ENCODE measurements at regions not wholly inside any gene's neighbourhood (a gene's known extent, or its start where the extent isn't known, plus 50 kb on each side); places are given as distances from the start of the nearest gene placed in this dataset.
A peak's percentile ranks its signal among the peaks of the same experiment; 100 is the strongest.

DNA sequence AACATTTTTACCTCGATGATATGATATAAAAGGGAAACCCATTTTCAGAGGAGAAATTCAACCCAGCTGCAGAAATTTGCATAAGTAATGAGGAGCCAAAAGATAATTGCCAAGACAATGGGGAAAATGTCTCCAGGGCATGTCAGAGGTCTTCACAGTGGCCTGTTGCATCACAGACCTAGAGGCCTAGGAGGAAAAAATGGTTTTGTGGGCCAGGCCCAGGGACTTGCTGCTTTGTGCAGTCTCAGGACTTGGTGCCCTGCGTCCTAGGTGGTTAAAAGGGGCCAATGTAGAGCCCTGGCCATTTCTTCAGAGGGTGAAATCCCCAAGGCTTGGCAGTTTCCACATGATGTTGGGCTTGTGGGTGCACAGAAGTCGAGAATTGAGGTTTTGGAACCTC is 106.9 kb downstream of the CPXCR1 start:
- no peak overlapping the region for H3K4me3 ChIP-seq
- in situ Hi-C loops (cut with MboI), result no loop called here
- H3F3A ChIP-seq (ENCODE audit: insufficient read depth), result no peaks in the 10 kb centered on the region
- H3K4me2 ChIP-seq (ENCODE audit: unreplicated experiment), result no peak overlapping the region
- H3K27me3 ChIP-seq (replicated peaks; ENCODE audit: insufficient read depth), result no peaks in the 10 kb centered on the region
- H3K27ac ChIP-seq, result no peak overlapping the region
- TF ChIP-seq EZH2 (IDR thresholded peaks at IDR 0.05; ENCODE audit: insufficient read depth, poor library complexity, severe bottlenecking) (no peak), EZH2phosphoT487 (IDR thresholded peaks at IDR 0.05; ENCODE audit: insufficient read depth, low read depth) (no peak)
- DNase-seq, result no peak
- H3K4me1 ChIP-seq (ENCODE audit: insufficient read depth), result no peaks in the 10 kb centered on the region
- no peaks in the 10 kb centered on the region for H3K9me3 ChIP-seq (ENCODE audit: low read depth)
- H4K20me1 ChIP-seq (ENCODE audit: insufficient read depth), result no peaks in the 10 kb centered on the region
- no peaks in the 10 kb centered on the region for H3K9me2 ChIP-seq (ENCODE audit: insufficient read depth)
- H3K79me2 ChIP-seq (ENCODE audit: insufficient read depth), result no peaks in the 10 kb centered on the region
- no peak overlapping the region for H3K9ac ChIP-seq
- no peaks in the 10 kb centered on the region for H3K36me3 ChIP-seq (ENCODE audit: low read depth)
- H2AFZ ChIP-seq, result no peak overlapping the region
- WGBS, 2 experiments (ENCODE audit: low coverage in 1 of 2, low lambda C conversion rate in 2 of 2, missing lambda C conversion rate in 2 of 2), result 0 to 11% methylated on average over 3 of the region's 3 CpGs

DNA sequence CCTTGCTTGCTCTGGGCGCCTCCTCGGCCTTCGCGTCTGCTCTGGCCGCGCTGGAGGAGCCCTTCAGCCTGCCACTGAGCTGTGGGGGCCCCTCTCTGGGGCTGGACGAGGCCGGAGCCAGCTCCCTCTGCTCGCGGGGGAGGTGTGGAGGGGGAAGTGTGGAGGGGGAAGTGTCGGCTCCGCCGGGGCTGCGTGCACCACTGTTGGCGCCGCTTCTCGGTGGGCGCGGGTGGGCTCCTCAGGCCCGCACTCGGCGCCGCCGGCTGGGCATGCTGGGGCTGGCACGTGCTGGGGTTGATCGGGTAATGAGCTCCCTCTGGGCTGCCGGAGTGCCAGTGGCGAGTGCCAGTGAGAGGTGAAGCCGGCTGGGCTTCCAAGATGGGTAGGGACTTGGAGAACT is 116.7 kb downstream of the CPXCR1 start:
- Histone ChIP-seq H4K20me1 (ENCODE audit: insufficient read depth) (no peaks in the 10 kb centered on the region), H3K36me3 (ENCODE audit: low read depth) (no peaks in the 10 kb centered on the region), H3K9ac (no peak overlapping the region), H3K4me1 (ENCODE audit: insufficient read depth) (no peaks in the 10 kb centered on the region), H3K27ac (no peak overlapping the region), H3K9me3 (ENCODE audit: low read depth) (no peaks in the 10 kb centered on the region), H3K27me3 (replicated peaks; ENCODE audit: insufficient read depth) (no peaks in the 10 kb centered on the region), H3F3A (ENCODE audit: insufficient read depth) (no peaks in the 10 kb centered on the region), H3K4me2 (ENCODE audit: unreplicated experiment) (no peak overlapping the region), H3K79me2 (ENCODE audit: insufficient read depth) (no peaks in the 10 kb centered on the region), H3K4me3 (no peak overlapping the region), H3K9me2 (ENCODE audit: insufficient read depth) (no peaks in the 10 kb centered on the region), H2AFZ (no peak overlapping the region)
- in situ Hi-C loops (cut with MboI), result no loop called here
- no peak for DNase-seq
- TF ChIP-seq EZH2phosphoT487 (IDR thresholded peaks at IDR 0.05; ENCODE audit: insufficient read depth, low read depth) (no peak), EZH2 (IDR thresholded peaks at IDR 0.05; ENCODE audit: insufficient read depth, poor library complexity, severe bottlenecking) (no peak)
- 54 to 59% methylated on average over 6 to 20 of the region's 29 CpGs for WGBS, 2 experiments (ENCODE audit: low coverage in 1 of 2, low lambda C conversion rate in 2 of 2, missing lambda C conversion rate in 2 of 2)

DNA sequence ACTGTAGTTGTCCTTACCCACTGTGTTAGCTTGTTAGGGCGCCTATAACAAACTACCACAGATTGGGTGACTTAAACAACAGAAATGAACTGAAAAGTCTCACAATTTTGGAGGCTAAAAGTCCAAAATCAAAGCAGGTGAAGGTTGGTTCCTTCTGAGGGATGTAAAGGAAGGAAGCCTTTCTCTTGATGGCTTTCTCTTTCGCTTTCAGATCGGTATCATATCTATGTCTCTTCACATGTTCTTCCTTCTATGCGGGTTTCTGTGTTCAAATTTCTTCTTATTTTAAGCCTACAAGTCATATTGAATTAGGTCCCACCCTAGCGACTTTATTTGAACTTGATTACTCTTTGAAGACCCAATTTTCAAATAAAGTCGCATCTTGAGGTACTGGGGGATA is 118.6 kb downstream of the CPXCR1 start:
- H3K4me2 ChIP-seq (ENCODE audit: unreplicated experiment), result no peak overlapping the region
- H3K4me1 ChIP-seq (ENCODE audit: insufficient read depth), result no peaks in the 10 kb centered on the region
- no peaks in the 10 kb centered on the region for H3K9me3 ChIP-seq (ENCODE audit: low read depth)
- 14 to 26% methylated on average over 6 of the region's 6 CpGs for WGBS, 2 experiments (ENCODE audit: low coverage in 1 of 2, low lambda C conversion rate in 2 of 2, missing lambda C conversion rate in 2 of 2)
- H4K20me1 ChIP-seq (ENCODE audit: insufficient read depth), result no peaks in the 10 kb centered on the region
- TF ChIP-seq EZH2 (IDR thresholded peaks at IDR 0.05; ENCODE audit: insufficient read depth, poor library complexity, severe bottlenecking) (no peak), EZH2phosphoT487 (IDR thresholded peaks at IDR 0.05; ENCODE audit: insufficient read depth, low read depth) (no peak)
- H3K4me3 ChIP-seq, result no peak overlapping the region
- H3F3A ChIP-seq (ENCODE audit: insufficient read depth), result no peaks in the 10 kb centered on the region
- no peaks in the 10 kb centered on the region for H3K36me3 ChIP-seq (ENCODE audit: low read depth)
- H2AFZ ChIP-seq, result no peak overlapping the region
- no peak overlapping the region for H3K27ac ChIP-seq
- no peak for DNase-seq
- in situ Hi-C loops (cut with MboI), result no loop called here
- H3K79me2 ChIP-seq (ENCODE audit: insufficient read depth), result no peaks in the 10 kb centered on the region
- no peaks in the 10 kb centered on the region for H3K9me2 ChIP-seq (ENCODE audit: insufficient read depth)
- H3K27me3 ChIP-seq (replicated peaks; ENCODE audit: insufficient read depth), result no peaks in the 10 kb centered on the region
- no peak overlapping the region for H3K9ac ChIP-seq

DNA sequence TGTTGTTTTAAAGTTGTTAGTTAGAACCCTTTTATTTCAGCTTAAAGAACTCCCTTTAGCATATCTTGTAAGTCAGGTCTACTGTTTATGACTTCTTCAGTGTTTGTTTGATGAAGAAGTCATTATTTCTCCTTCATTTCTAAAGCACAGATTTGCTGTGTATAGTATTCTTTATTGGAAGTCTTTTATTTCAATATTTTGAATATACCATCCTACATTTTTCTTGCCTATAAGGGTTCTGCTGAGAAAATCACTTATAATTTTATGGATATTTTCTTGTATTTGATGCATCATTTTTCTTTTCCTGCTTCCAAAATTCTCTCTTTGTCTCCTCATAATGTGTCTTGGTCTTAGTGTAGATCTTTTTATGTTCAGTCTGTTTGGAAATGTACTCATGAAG is 134.5 kb downstream of the CPXCR1 start:
- H3K9ac ChIP-seq, result no peak overlapping the region
- in situ Hi-C loops (cut with MboI), result no loop called here
- TF ChIP-seq EZH2 (IDR thresholded peaks at IDR 0.05; ENCODE audit: insufficient read depth, poor library complexity, severe bottlenecking) (no peak), EZH2phosphoT487 (IDR thresholded peaks at IDR 0.05; ENCODE audit: insufficient read depth, low read depth) (no peak)
- no peaks in the 10 kb centered on the region for H3K79me2 ChIP-seq (ENCODE audit: insufficient read depth)
- H3K9me2 ChIP-seq (ENCODE audit: insufficient read depth), result no peaks in the 10 kb centered on the region
- no peak for DNase-seq
- H3F3A ChIP-seq (ENCODE audit: insufficient read depth), result no peaks in the 10 kb centered on the region
- no peak overlapping the region for H3K4me3 ChIP-seq
- H3K4me2 ChIP-seq (ENCODE audit: unreplicated experiment), result no peak overlapping the region
- no peaks in the 10 kb centered on the region for H3K36me3 ChIP-seq (ENCODE audit: low read depth)
- no peaks in the 10 kb centered on the region for H4K20me1 ChIP-seq (ENCODE audit: insufficient read depth)
- H3K27ac ChIP-seq, result no peak overlapping the region
- H2AFZ ChIP-seq, result no peak overlapping the region
- H3K4me1 ChIP-seq (ENCODE audit: insufficient read depth), result no peaks in the 10 kb centered on the region
- H3K27me3 ChIP-seq (replicated peaks; ENCODE audit: insufficient read depth), result no peaks in the 10 kb centered on the region
- no peaks in the 10 kb centered on the region for H3K9me3 ChIP-seq (ENCODE audit: low read depth)

DNA sequence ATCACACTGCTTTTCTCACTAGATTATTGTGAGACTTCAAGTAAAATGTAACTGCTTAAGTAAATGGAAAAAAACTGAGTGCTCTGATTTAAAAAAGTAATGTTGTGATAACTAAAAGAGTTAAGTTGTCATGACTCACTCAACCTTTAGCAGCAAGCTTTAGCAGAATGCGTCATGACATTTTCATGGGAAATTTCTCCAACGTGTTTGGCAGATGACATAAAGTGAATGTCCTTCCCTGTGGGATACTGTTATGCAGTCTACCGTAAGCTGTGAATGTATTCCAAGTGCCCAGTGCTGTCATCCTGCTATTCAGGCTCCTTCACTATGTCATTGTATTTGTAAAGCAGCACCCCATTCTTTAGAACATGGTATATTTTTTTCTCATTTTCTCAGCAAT is 136.2 kb downstream of the CPXCR1 start:
- Histone ChIP-seq H2AFZ (no peak overlapping the region), H3K4me3 (no peak overlapping the region), H3K36me3 (ENCODE audit: low read depth) (no peaks in the 10 kb centered on the region), H3K4me1 (ENCODE audit: insufficient read depth) (no peaks in the 10 kb centered on the region), H3K9ac (no peak overlapping the region), H4K20me1 (ENCODE audit: insufficient read depth) (no peaks in the 10 kb centered on the region), H3K79me2 (ENCODE audit: insufficient read depth) (no peaks in the 10 kb centered on the region), H3K9me2 (ENCODE audit: insufficient read depth) (no peaks in the 10 kb centered on the region), H3F3A (ENCODE audit: insufficient read depth) (no peaks in the 10 kb centered on the region), H3K9me3 (ENCODE audit: low read depth) (no peaks in the 10 kb centered on the region), H3K27me3 (replicated peaks; ENCODE audit: insufficient read depth) (no peaks in the 10 kb centered on the region), H3K4me2 (ENCODE audit: unreplicated experiment) (no peak overlapping the region), H3K27ac (no peak overlapping the region)
- no peak for TF ChIP-seq EZH2 (IDR thresholded peaks at IDR 0.05; ENCODE audit: insufficient read depth, poor library complexity, severe bottlenecking)
- no peak for TF ChIP-seq EZH2phosphoT487 (IDR thresholded peaks at IDR 0.05; ENCODE audit: insufficient read depth, low read depth)
- 2 to 4% methylated on average over 3 of the region's 3 CpGs for WGBS, 2 experiments (ENCODE audit: low coverage in 1 of 2, low lambda C conversion rate in 2 of 2, missing lambda C conversion rate in 2 of 2)
- DNase-seq, result peak; percentile 0
- in situ Hi-C loops (cut with MboI), result no loop called here

Data from GM23248 (cell line).